ENCODE measurements at regions not wholly inside any gene's neighbourhood (a gene's known extent, or its start where the extent isn't known, plus 50 kb on each side); places are given as distances from the start of the nearest gene placed in this dataset.

DNA sequence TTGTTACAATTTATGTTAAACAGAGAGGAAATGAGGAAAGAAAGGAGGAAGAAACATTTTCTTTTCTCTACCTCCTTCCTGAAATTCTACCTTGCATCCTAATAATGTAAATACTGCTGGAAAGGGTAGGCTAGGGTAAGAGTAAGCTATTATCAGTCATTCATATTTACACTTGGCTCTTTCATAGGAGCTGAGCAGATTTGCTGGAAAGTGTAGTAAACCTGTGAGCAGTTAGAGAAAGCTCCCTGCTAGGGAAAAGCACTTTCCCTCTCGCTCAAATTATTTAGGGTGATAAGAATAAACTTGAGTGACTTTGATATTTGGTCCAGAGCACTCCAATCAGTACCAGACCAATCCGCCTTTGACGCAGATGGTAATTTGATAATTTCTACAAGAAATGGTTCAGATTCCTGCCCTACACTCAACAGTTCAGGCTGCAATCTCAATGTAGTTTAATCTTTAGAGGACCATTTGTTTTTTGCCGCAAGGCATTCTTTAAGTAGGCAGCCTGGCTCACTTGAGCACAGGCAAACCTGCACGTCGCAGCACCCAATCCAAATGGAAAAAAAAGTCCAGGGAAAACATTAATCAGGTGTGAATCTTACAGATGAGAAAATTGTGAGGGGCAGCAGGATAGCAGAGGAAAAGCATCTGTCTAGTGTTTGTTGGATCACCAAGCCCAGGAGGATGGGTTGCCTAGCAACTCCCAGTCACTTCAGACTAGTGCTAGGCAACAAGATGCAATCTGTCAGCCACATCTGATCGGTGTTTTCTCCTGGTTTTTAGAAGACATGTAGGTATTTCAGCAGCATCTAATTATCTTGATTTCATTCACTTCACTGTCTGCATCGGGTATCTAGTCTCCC lies 68.6 kb upstream of the KL start:
- POLR2A ChIA-PET = no interaction called here

DNA sequence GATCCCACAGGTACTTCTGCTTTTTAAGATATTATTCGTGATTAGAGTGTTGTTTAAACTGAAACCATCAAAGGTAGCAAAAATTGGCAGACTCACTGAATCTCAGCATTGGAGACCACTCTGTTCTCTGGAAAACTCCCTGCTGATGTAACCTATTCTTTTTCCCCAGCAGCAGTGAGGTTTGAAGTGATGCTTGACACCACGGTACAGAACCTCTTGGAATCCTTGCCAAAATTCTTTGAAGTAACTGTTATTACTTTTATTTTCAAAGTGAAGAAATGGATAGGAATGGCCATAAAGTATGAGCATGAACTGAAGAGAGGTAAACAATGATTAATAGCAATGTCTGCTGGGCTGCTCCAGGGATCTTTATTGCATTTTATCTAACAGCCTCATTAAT lies 66.4 kb upstream of the KL start:
- H3K4me3 ChIP-seq (ENCODE audit: control insufficient read depth in 1 of 2, extremely low read depth in 1 of 2, low read length in 1 of 2) = no peak overlapping the region
- no peaks in the 10 kb centered on the region for H3K36me3 ChIP-seq (ENCODE audit: control insufficient read depth in 2 of 2, extremely low read depth in 1 of 2, insufficient read depth in 1 of 2, low read length in 1 of 2)
- Mint-ChIP-seq H3K9me3 (no peaks in the 10 kb centered on the region), H3K27ac (no peak overlapping the region), H3K4me1 (peaks cover 0 to 1% (median 0%) of the 10 kb centered on the region in 3 donors), H3K27me3 (peaks cover 2 to 4% of the 10 kb centered on the region in 2 donors), H3K36me3 (no peaks in the 10 kb centered on the region), H3K4me3 (no peak overlapping the region)
- DNase-seq (no peak), ATAC-seq (replicated peaks in 1 of 4) (no peak)
- H3K27ac ChIP-seq (ENCODE audit: low read length) = no peak overlapping the region
- ChIA-PET POLR2A (interaction anchor here in 1 of 2 donors (0.9 kb wide), 1 partner anchor 64 kb away, joined by 3 read pairs; no protein-coding TSS in a partner anchor), CTCF (no interaction called here)
- H3K4me1 ChIP-seq (ENCODE audit: control insufficient read depth in 1 of 2, extremely low read depth in 1 of 2, insufficient read depth in 2 of 2, low read length in 2 of 2) = no peaks in the 10 kb centered on the region
- H3K9me3 ChIP-seq = no peaks in the 10 kb centered on the region
- no peaks in the 10 kb centered on the region for H3K27me3 ChIP-seq (replicated peaks in 1 of 2; ENCODE audit: control insufficient read depth in 2 of 2, extremely low read depth in 1 of 2, insufficient read depth in 2 of 2, low read length in 1 of 2)
- no CpG with 5 or more reads among the region's 2 CpGs for WGBS (ENCODE audit: insufficient coverage)

More for the DNA sequence above, 68.6 kb upstream of the KL start:
- WGBS (ENCODE audit: insufficient coverage) = 100% methylated on average over 2 of the region's 8 CpGs
- H3K27ac ChIP-seq (ENCODE audit: low read length) = no peak overlapping the region
- ATAC-seq (replicated peaks in 1 of 4) (no peak), DNase-seq (no peak)
- no peaks in the 10 kb centered on the region for H3K27me3 ChIP-seq (replicated peaks in 1 of 2; ENCODE audit: control insufficient read depth in 2 of 2, extremely low read depth in 1 of 2, insufficient read depth in 2 of 2, low read length in 1 of 2)
- H3K36me3 ChIP-seq (ENCODE audit: control insufficient read depth in 2 of 2, extremely low read depth in 1 of 2, insufficient read depth in 1 of 2, low read length in 1 of 2) = no peaks in the 10 kb centered on the region
- H3K36me3 Mint-ChIP-seq = no peaks in the 10 kb centered on the region
- H3K9me3 Mint-ChIP-seq = no peaks in the 10 kb centered on the region
- no peak overlapping the region for H3K4me3 Mint-ChIP-seq
- no peaks in the 10 kb centered on the region for H3K4me1 ChIP-seq (ENCODE audit: control insufficient read depth in 1 of 2, extremely low read depth in 1 of 2, insufficient read depth in 2 of 2, low read length in 2 of 2)
- no peak overlapping the region for H3K4me3 ChIP-seq (ENCODE audit: control insufficient read depth in 1 of 2, extremely low read depth in 1 of 2, low read length in 1 of 2)
- H3K4me1 Mint-ChIP-seq = no peaks in the 10 kb centered on the region
- no peaks in the 10 kb centered on the region for H3K9me3 ChIP-seq
- peaks cover 2 to 4% of the 10 kb centered on the region in 2 donors for H3K27me3 Mint-ChIP-seq
- no peak overlapping the region for H3K27ac Mint-ChIP-seq
- CTCF ChIA-PET = no interaction called here

DNA sequence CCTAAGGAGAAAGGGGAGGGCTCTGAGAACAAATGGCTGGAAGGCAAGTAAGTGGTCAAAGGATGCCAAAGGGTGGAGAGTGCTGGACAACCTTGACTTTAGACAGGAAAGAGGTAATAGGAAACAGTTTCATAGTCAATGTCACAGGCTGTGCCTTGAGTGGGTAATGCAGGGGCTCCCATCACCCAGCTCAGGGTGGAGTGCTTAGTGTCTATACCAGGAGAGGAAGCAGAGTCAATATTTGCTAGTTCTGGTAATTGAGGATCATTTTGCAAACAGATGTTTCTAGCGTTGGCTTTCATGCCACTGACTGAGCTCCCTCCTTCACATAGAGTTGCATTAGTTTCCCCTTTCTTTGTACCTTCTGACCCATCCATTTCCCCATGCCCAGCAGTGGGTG lies 64.6 kb upstream of the KL start:
- Mint-ChIP-seq H3K4me1 (peaks cover 0 to 1% (median 0%) of the 10 kb centered on the region in 3 donors), H3K4me3 (no peak overlapping the region), H3K36me3 (no peaks in the 10 kb centered on the region), H3K9me3 (no peaks in the 10 kb centered on the region), H3K27me3 (peaks cover 2 to 4% of the 10 kb centered on the region in 2 donors), H3K27ac (no peak overlapping the region)
- CTCF ChIA-PET = no interaction called here
- Histone ChIP-seq H3K9me3 (no peaks in the 10 kb centered on the region), H3K27ac (ENCODE audit: low read length) (no peak overlapping the region), H3K36me3 (ENCODE audit: control insufficient read depth in 2 of 2, extremely low read depth in 1 of 2, insufficient read depth in 1 of 2, low read length in 1 of 2) (no peaks in the 10 kb centered on the region), H3K4me3 (ENCODE audit: control insufficient read depth in 1 of 2, extremely low read depth in 1 of 2, low read length in 1 of 2) (no peak overlapping the region), H3K27me3 (replicated peaks in 1 of 2; ENCODE audit: control insufficient read depth in 2 of 2, extremely low read depth in 1 of 2, insufficient read depth in 2 of 2, low read length in 1 of 2) (no peaks in the 10 kb centered on the region), H3K4me1 (ENCODE audit: control insufficient read depth in 1 of 2, extremely low read depth in 1 of 2, insufficient read depth in 2 of 2, low read length in 2 of 2) (no peaks in the 10 kb centered on the region)
- 80% methylated on average over 1 of the region's 1 CpG for WGBS (ENCODE audit: insufficient coverage)
- ATAC-seq (replicated peaks in 1 of 4) (no peak), DNase-seq (no peak)
- POLR2A ChIA-PET = no interaction called here

DNA sequence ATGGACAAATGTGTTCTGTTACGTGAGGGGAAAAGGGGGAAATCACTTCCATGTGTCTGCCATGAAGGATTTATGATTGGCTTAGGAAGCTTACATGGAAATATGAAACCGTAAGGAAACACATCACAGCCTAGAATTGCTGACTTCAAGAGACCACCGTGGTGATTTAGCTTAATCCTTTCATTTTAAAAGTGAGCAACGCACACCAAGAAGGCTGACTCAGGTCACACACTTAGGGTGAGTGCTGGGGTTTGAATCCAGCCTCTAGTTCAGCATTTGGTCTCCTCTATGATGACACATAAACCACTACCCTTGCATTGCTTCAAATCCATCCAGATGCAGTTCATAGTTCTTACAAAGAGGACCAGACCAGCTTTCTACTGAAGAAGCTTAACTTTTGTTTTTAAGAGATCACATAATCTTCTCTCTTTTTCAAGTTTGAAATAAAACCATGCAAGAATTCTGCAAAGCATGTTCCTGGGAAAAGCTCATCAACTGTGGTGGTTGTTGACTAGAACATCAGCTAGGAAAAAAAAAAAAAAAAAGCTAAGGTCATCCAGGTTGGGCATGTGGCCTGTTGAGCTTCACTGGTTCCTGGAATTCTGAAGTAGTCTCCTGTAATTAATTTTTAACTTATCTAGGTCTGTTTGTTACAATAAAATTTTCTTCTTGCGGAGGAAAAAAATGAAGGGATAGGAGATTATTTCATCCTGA lies 60.2 kb upstream of the KL start:
- Histone ChIP-seq H3K27ac (ENCODE audit: low read length) (no peak overlapping the region), H3K4me1 (ENCODE audit: control insufficient read depth in 1 of 2, extremely low read depth in 1 of 2, insufficient read depth in 2 of 2, low read length in 2 of 2) (no peaks in the 10 kb centered on the region), H3K27me3 (replicated peaks in 1 of 2; ENCODE audit: control insufficient read depth in 2 of 2, extremely low read depth in 1 of 2, insufficient read depth in 2 of 2, low read length in 1 of 2) (peaks cover 0 to 2% of the 10 kb centered on the region in 2 experiments), H3K36me3 (ENCODE audit: control insufficient read depth in 2 of 2, extremely low read depth in 1 of 2, insufficient read depth in 1 of 2, low read length in 1 of 2) (no peaks in the 10 kb centered on the region), H3K4me3 (ENCODE audit: control insufficient read depth in 1 of 2, extremely low read depth in 1 of 2, low read length in 1 of 2) (no peak overlapping the region), H3K9me3 (no peaks in the 10 kb centered on the region)
- peaks cover 0 to 1% (median 0%) of the 10 kb centered on the region in 3 donors for H3K4me1 Mint-ChIP-seq
- peaks cover 7 to 11% of the 10 kb centered on the region in 2 donors for H3K27me3 Mint-ChIP-seq
- no peak overlapping the region for H3K27ac Mint-ChIP-seq
- POLR2A ChIA-PET = interaction anchor here in 1 of 2 donors (0.7 kb wide), 1 partner anchor 12 kb away, joined by 6 read pairs; no protein-coding TSS in a partner anchor
- ATAC-seq (replicated peaks in 1 of 4) = no peak
- no peaks in the 10 kb centered on the region for H3K9me3 Mint-ChIP-seq
- WGBS (ENCODE audit: insufficient coverage) = 100% methylated on average over 2 of the region's 5 CpGs
- DNase-seq = no peak
- H3K36me3 Mint-ChIP-seq = no peaks in the 10 kb centered on the region
- CTCF ChIA-PET = interaction anchor here (0.6 to 0.8 kb wide), 5 partner anchors 30 to 227 kb away, joined by 3 to 5 read pairs (median 3); no protein-coding TSS in a partner anchor
- H3K4me3 Mint-ChIP-seq = no peak overlapping the region

- Mint-ChIP-seq H3K4me1 (peaks cover 0 to 1% (median 0%) of the 10 kb centered on the region in 3 donors), H3K4me3 (no peak overlapping the region), H3K36me3 (no peaks in the 10 kb centered on the region), H3K27me3 (peaks cover 7 to 11% of the 10 kb centered on the region in 2 donors), H3K27ac (no peak overlapping the region), H3K9me3 (no peaks in the 10 kb centered on the region)
- CTCF ChIA-PET = interaction anchor here in 1 of 2 donors (0.6 kb wide), 1 partner anchor 91 kb away, joined by 4 read pairs; no protein-coding TSS in a partner anchor
- POLR2A ChIA-PET = no interaction called here
- H3K27me3 ChIP-seq (replicated peaks in 1 of 2; ENCODE audit: control insufficient read depth in 2 of 2, extremely low read depth in 1 of 2, insufficient read depth in 2 of 2, low read length in 1 of 2) = peaks cover 0 to 2% of the 10 kb centered on the region in 2 experiments
- no peak overlapping the region for H3K4me3 ChIP-seq (ENCODE audit: control insufficient read depth in 1 of 2, extremely low read depth in 1 of 2, low read length in 1 of 2)
- no peak for ATAC-seq (replicated peaks in 1 of 4)
- no peaks in the 10 kb centered on the region for H3K9me3 ChIP-seq
- H3K27ac ChIP-seq (ENCODE audit: low read length) = no peak overlapping the region
- DNase-seq = no peak
- WGBS (ENCODE audit: insufficient coverage) = 100% methylated on average over 1 of the region's 1 CpG
- no peaks in the 10 kb centered on the region for H3K4me1 ChIP-seq (ENCODE audit: control insufficient read depth in 1 of 2, extremely low read depth in 1 of 2, insufficient read depth in 2 of 2, low read length in 2 of 2)
- H3K36me3 ChIP-seq (ENCODE audit: control insufficient read depth in 2 of 2, extremely low read depth in 1 of 2, insufficient read depth in 1 of 2, low read length in 1 of 2) = no peaks in the 10 kb centered on the region
Measured at GRCh38 chr13:32956595-32956933, 59.7 kb upstream of the KL start.

GRCh38 chr13:32960626-32961025 lies 55.6 kb upstream of the KL start:
- WGBS (ENCODE audit: insufficient coverage) = 92% methylated on average over 2 of the region's 4 CpGs
- no peak overlapping the region for H3K4me3 Mint-ChIP-seq
- H3K27ac ChIP-seq (ENCODE audit: low read length) = no peak overlapping the region
- no peaks in the 10 kb centered on the region for H3K4me1 ChIP-seq (ENCODE audit: control insufficient read depth in 1 of 2, extremely low read depth in 1 of 2, insufficient read depth in 2 of 2, low read length in 2 of 2)
- H3K36me3 ChIP-seq (ENCODE audit: control insufficient read depth in 2 of 2, extremely low read depth in 1 of 2, insufficient read depth in 1 of 2, low read length in 1 of 2) = no peaks in the 10 kb centered on the region
- DNase-seq = no peak
- H3K4me1 Mint-ChIP-seq = no peaks in the 10 kb centered on the region
- CTCF ChIA-PET = no interaction called here
- H3K9me3 Mint-ChIP-seq = no peaks in the 10 kb centered on the region
- no peak overlapping the region for H3K4me3 ChIP-seq (ENCODE audit: control insufficient read depth in 1 of 2, extremely low read depth in 1 of 2, low read length in 1 of 2)
- H3K27me3 ChIP-seq (replicated peaks in 1 of 2; ENCODE audit: control insufficient read depth in 2 of 2, extremely low read depth in 1 of 2, insufficient read depth in 2 of 2, low read length in 1 of 2) = peaks cover 0 to 2% of the 10 kb centered on the region in 2 experiments
- no peak for ATAC-seq (replicated peaks in 1 of 4)
- no peak overlapping the region for H3K27ac Mint-ChIP-seq
- H3K9me3 ChIP-seq = no peaks in the 10 kb centered on the region
- POLR2A ChIA-PET = no interaction called here
- no peaks in the 10 kb centered on the region for H3K36me3 Mint-ChIP-seq
- H3K27me3 Mint-ChIP-seq = peaks cover 5 to 8% of the 10 kb centered on the region in 2 donors

Measured in T-cell (primary cell).